ENCODE measurements at regions not wholly inside any gene's neighbourhood (a gene's known extent, or its start where the extent isn't known, plus 50 kb on each side); places are given as distances from the start of the nearest gene placed in this dataset.

DNA sequence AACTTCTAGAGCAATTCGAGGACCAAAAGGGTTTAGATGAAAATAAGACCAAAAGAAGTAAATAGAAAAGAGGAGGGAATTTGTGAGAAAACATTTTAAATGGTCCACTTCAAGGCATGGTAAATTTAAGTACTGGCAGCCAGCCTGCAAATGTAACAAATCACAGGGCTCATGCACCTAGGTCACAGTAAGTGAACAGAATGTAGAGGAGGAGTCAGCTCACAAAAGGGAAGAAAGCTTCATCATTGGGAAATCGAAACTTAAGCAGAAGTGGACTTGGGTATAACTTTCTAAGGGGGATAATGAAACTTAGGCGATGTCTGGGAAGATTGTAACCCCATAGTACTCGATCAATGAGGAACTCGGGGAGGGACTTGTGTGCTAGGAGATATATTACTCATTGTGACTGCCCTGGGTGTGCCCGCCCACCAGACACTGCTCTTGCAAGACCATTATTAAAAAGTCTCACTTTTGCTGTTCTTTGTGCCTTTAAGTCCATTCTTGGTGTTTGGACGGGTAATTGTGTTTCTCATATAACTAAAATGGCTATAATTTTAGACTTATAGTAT is 1053.6 kb upstream of the MIR17HG start:
- Histone ChIP-seq H3K36me3 (ENCODE audit: insufficient read depth, low read length) (no peaks in the 10 kb centered on the region), H3K9me3 (ENCODE audit: low read depth, low read length) (no peaks in the 10 kb centered on the region), H3K9ac (ENCODE audit: insufficient read length) (no peak overlapping the region), H3K27ac (no peak overlapping the region), H3K4me3 (no peak overlapping the region)
- no peak for DNase-seq (ENCODE audit: low read depth, low spot score)
- no peak for TF ChIP-seq FOXP2 (optimal IDR thresholded peaks at IDR 0.05; ENCODE audit: control extremely low read depth, extremely low read length, insufficient read depth)
- no peak for TF ChIP-seq POLR2AphosphoS5 (IDR thresholded peaks at IDR 0.05; ENCODE audit: borderline replicate concordance, low read depth, low read length)
- TF ChIP-seq EZH2 (IDR thresholded peaks at IDR 0.05): no peak

DNA sequence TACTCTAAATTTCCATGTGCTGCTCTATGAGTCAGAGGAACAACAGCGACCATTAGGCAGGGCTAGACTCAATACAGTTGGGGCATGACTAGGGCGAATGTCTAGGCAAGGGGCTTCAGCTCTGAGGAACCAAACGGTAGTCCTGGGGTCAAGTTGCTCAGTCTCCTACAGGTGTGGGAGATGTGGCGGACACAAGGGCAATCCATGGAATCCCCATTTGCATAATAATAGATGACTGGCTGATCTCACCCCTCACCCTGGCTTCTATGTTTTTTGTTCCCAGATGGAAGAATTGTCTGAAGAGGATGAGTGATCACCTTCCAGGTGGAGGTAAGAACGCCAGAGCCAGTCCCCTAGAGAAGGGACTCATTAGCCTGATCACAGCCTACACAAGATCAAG is 1048.2 kb upstream of the MIR17HG start:
- DNase-seq (ENCODE audit: low read depth, low spot score): no peak
- H3K27ac ChIP-seq: no peak overlapping the region
- H3K9ac ChIP-seq (ENCODE audit: insufficient read length): no peak overlapping the region
- TF ChIP-seq POLR2AphosphoS5 (IDR thresholded peaks at IDR 0.05; ENCODE audit: borderline replicate concordance, low read depth, low read length) (no peak), EZH2 (IDR thresholded peaks at IDR 0.05) (no peak), FOXP2 (optimal IDR thresholded peaks at IDR 0.05; ENCODE audit: control extremely low read depth, extremely low read length, insufficient read depth) (no peak)
- H3K36me3 ChIP-seq (ENCODE audit: insufficient read depth, low read length): no peaks in the 10 kb centered on the region
- no peaks in the 10 kb centered on the region for H3K9me3 ChIP-seq (ENCODE audit: low read depth, low read length)
- no peak overlapping the region for H3K4me3 ChIP-seq

- no peak overlapping the region for H3K27ac ChIP-seq
- no peaks in the 10 kb centered on the region for H3K36me3 ChIP-seq (ENCODE audit: insufficient read depth, low read length)
- no peak overlapping the region for H3K4me3 ChIP-seq
- no peak for TF ChIP-seq EZH2 (IDR thresholded peaks at IDR 0.05)
- no peak for TF ChIP-seq POLR2AphosphoS5 (IDR thresholded peaks at IDR 0.05; ENCODE audit: borderline replicate concordance, low read depth, low read length)
- no peak for TF ChIP-seq FOXP2 (optimal IDR thresholded peaks at IDR 0.05; ENCODE audit: control extremely low read depth, extremely low read length, insufficient read depth)
- no peaks in the 10 kb centered on the region for H3K9me3 ChIP-seq (ENCODE audit: low read depth, low read length)
- H3K9ac ChIP-seq (ENCODE audit: insufficient read length): no peak overlapping the region
- DNase-seq (ENCODE audit: low read depth, low spot score): no peak
Measured at GRCh38 chr13:90300015-90300414, 1047.5 kb upstream of the MIR17HG start.

DNA sequence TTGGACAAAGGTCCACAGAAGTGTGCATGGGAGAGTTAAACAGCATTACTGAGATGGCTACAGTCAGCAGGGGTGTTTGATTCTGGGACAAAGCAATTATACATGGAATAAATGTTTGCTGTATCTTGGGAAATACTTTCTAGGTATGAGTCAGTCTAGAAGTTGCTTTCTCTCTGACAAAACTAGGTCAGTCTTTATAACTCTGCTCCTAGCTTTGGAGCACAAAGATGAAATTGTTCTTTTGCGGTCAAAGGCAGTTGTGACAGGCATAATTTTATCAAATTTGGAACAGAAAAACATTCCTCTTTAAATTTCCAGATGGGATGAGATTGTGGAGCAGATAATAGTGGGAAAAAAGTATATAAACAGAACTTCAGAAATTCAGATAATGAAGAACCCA is 1045.4 kb upstream of the MIR17HG start:
- H3K9ac ChIP-seq (ENCODE audit: insufficient read length): no peak overlapping the region
- no peaks in the 10 kb centered on the region for H3K9me3 ChIP-seq (ENCODE audit: low read depth, low read length)
- DNase-seq (ENCODE audit: low read depth, low spot score): no peak
- H3K36me3 ChIP-seq (ENCODE audit: insufficient read depth, low read length): no peaks in the 10 kb centered on the region
- no peak for TF ChIP-seq FOXP2 (optimal IDR thresholded peaks at IDR 0.05; ENCODE audit: control extremely low read depth, extremely low read length, insufficient read depth)
- no peak for TF ChIP-seq POLR2AphosphoS5 (IDR thresholded peaks at IDR 0.05; ENCODE audit: borderline replicate concordance, low read depth, low read length)
- TF ChIP-seq EZH2 (IDR thresholded peaks at IDR 0.05): no peak
- H3K27ac ChIP-seq: no peak overlapping the region
- H3K4me3 ChIP-seq: no peak overlapping the region

DNA sequence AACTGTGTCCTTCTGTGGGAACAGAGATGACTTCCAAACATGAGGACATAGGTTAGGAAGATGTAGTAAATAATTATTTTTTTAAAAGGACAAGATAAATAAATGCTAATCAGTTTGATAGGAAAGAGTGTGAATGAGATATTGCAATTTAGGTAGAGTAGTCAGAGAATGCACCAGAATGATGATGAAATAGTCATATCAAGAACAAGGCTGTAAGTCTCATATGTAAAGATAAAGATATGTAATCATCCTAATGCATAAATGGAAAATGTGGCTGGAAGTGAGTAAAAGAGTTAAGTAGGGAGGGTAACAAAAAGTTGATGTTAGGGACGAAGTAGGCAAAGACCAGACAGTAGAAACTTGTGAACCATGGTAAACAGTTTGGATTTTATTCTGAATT is 1041.7 kb upstream of the MIR17HG start:
- Histone ChIP-seq H3K27ac (no peak overlapping the region), H3K9me3 (ENCODE audit: low read depth, low read length) (no peaks in the 10 kb centered on the region), H3K9ac (ENCODE audit: insufficient read length) (no peak overlapping the region), H3K4me3 (no peak overlapping the region), H3K36me3 (ENCODE audit: insufficient read depth, low read length) (no peaks in the 10 kb centered on the region)
- DNase-seq (ENCODE audit: low read depth, low spot score): no peak
- no peak for TF ChIP-seq FOXP2 (optimal IDR thresholded peaks at IDR 0.05; ENCODE audit: control extremely low read depth, extremely low read length, insufficient read depth)
- TF ChIP-seq POLR2AphosphoS5 (IDR thresholded peaks at IDR 0.05; ENCODE audit: borderline replicate concordance, low read depth, low read length): no peak
- TF ChIP-seq EZH2 (IDR thresholded peaks at IDR 0.05): no peak

DNA sequence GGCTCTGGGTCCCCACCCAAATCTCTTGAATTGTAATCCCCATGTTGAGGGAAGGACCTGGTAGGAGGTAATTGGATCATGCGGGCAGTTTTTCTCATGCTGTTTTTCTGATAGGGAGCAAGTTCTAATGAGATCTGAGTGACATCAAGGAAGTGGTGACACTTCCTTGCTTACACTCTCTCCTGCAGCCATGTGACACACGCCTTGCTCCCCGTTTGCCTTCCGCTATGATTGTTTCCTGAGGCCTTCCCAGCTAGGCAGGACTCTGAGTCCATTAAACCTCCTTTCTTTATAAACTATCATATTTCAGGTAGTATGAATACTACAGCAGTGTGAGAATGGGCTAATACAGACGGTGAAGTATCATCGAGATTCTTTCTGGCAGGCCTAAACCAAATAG is 1040.4 kb upstream of the MIR17HG start:
- H3K36me3 ChIP-seq (ENCODE audit: insufficient read depth, low read length): no peaks in the 10 kb centered on the region
- H3K4me3 ChIP-seq: no peak overlapping the region
- no peak for DNase-seq (ENCODE audit: low read depth, low spot score)
- no peak overlapping the region for H3K9ac ChIP-seq (ENCODE audit: insufficient read length)
- no peaks in the 10 kb centered on the region for H3K9me3 ChIP-seq (ENCODE audit: low read depth, low read length)
- H3K27ac ChIP-seq: no peak overlapping the region
- TF ChIP-seq POLR2AphosphoS5 (IDR thresholded peaks at IDR 0.05; ENCODE audit: borderline replicate concordance, low read depth, low read length) (no peak), FOXP2 (optimal IDR thresholded peaks at IDR 0.05; ENCODE audit: control extremely low read depth, extremely low read length, insufficient read depth) (no peak), EZH2 (IDR thresholded peaks at IDR 0.05) (no peak)

DNA sequence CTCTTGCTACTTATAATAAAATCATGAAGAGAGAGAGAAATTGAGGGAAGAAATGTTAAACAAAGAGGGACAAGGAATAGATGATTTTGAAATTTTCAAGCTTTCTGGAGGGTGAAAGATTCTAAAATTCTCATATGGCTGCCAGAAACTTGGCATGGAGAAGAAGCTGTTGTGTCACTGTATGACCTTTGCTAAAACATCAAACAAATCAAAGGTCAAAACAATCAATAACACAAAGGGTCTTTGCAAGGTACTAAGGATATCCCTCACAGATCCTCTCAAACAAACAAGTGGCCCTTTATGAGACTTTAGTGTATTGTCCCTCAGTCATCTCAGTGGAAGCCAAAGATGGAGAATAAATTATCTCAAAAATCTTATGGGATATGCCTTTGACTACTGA is 1039.2 kb upstream of the MIR17HG start:
- TF ChIP-seq POLR2AphosphoS5 (IDR thresholded peaks at IDR 0.05; ENCODE audit: borderline replicate concordance, low read depth, low read length) (no peak), FOXP2 (optimal IDR thresholded peaks at IDR 0.05; ENCODE audit: control extremely low read depth, extremely low read length, insufficient read depth) (no peak), EZH2 (IDR thresholded peaks at IDR 0.05) (no peak)
- Histone ChIP-seq H3K27ac (no peak overlapping the region), H3K9ac (ENCODE audit: insufficient read length) (no peak overlapping the region), H3K36me3 (ENCODE audit: insufficient read depth, low read length) (no peaks in the 10 kb centered on the region), H3K4me3 (no peak overlapping the region), H3K9me3 (ENCODE audit: low read depth, low read length) (no peaks in the 10 kb centered on the region)
- no peak for DNase-seq (ENCODE audit: low read depth, low spot score)

GRCh38 chr13:90311929-90312328 is 1035.6 kb upstream of the MIR17HG start:
- no peak for DNase-seq (ENCODE audit: low read depth, low spot score)
- no peak overlapping the region for H3K27ac ChIP-seq
- H3K9me3 ChIP-seq (ENCODE audit: low read depth, low read length): no peaks in the 10 kb centered on the region
- no peak overlapping the region for H3K9ac ChIP-seq (ENCODE audit: insufficient read length)
- TF ChIP-seq FOXP2 (optimal IDR thresholded peaks at IDR 0.05; ENCODE audit: control extremely low read depth, extremely low read length, insufficient read depth) (no peak), EZH2 (IDR thresholded peaks at IDR 0.05) (no peak), POLR2AphosphoS5 (IDR thresholded peaks at IDR 0.05; ENCODE audit: borderline replicate concordance, low read depth, low read length) (no peak)
- H3K4me3 ChIP-seq: no peak overlapping the region
- H3K36me3 ChIP-seq (ENCODE audit: insufficient read depth, low read length): no peaks in the 10 kb centered on the region

- Histone ChIP-seq H3K4me3 (no peak overlapping the region), H3K36me3 (ENCODE audit: insufficient read depth, low read length) (no peaks in the 10 kb centered on the region), H3K9me3 (ENCODE audit: low read depth, low read length) (no peaks in the 10 kb centered on the region), H3K27ac (no peak overlapping the region), H3K9ac (ENCODE audit: insufficient read length) (no peak overlapping the region)
- TF ChIP-seq POLR2AphosphoS5 (IDR thresholded peaks at IDR 0.05; ENCODE audit: borderline replicate concordance, low read depth, low read length) (no peak), EZH2 (IDR thresholded peaks at IDR 0.05) (no peak), FOXP2 (optimal IDR thresholded peaks at IDR 0.05; ENCODE audit: control extremely low read depth, extremely low read length, insufficient read depth) (no peak)
- DNase-seq (ENCODE audit: low read depth, low spot score): no peak
Measured at GRCh38 chr13:90315061-90315460, 1032.4 kb upstream of the MIR17HG start.
